Panc1 (cell line): ENCODE measurements at regions not wholly inside any gene's neighbourhood (a gene's known extent, or its start where the extent isn't known, plus 50 kb on each side); places are given as distances from the start of the nearest gene placed in this dataset.

Source experiments
- POLR2AphosphoS5 ChIP-seq: IDR thresholded peaks from 2 replicates; pipeline ENCODE4 v1.6.1; 2012; ENCODE audit warnings: mild to moderate bottlenecking, low read depth, low read length, moderate library complexity
- TCF7L2 ChIP-seq: IDR thresholded peaks from 2 replicates; pipeline ENCODE4 v1.6.1; 2011; ENCODE audit warnings: mild to moderate bottlenecking, low read depth, low read length, inconsistent platforms
- TF ChIP-seq, protein P1 (sequence below): fragments of 450-650 bp; IDR thresholded peaks from 2 replicates; pipeline ENCODE4 v1.5.1; 2017; ENCODE audit warnings: mild to moderate bottlenecking

DNA sequence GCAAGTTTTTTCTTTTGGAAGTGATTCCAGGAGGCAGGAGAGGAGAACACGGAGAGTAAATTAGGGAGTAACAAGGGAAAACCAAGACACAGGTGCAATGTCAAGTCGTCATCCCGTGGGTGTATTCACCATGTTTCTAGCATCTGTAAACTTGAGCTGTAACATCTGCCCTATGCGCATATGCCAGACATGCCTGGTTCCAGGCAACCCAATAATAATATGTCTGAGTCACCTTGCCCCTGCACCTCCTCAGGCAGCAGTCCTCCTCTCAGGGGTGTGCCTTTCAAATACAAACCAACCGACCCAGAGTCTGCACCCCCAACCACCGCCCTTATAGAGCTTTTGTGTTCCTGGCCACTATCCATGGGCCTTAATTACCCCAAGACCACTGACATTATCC lies 107.0 kb upstream of the PDE1C start:
- TF ChIP-seq, protein P1, sequence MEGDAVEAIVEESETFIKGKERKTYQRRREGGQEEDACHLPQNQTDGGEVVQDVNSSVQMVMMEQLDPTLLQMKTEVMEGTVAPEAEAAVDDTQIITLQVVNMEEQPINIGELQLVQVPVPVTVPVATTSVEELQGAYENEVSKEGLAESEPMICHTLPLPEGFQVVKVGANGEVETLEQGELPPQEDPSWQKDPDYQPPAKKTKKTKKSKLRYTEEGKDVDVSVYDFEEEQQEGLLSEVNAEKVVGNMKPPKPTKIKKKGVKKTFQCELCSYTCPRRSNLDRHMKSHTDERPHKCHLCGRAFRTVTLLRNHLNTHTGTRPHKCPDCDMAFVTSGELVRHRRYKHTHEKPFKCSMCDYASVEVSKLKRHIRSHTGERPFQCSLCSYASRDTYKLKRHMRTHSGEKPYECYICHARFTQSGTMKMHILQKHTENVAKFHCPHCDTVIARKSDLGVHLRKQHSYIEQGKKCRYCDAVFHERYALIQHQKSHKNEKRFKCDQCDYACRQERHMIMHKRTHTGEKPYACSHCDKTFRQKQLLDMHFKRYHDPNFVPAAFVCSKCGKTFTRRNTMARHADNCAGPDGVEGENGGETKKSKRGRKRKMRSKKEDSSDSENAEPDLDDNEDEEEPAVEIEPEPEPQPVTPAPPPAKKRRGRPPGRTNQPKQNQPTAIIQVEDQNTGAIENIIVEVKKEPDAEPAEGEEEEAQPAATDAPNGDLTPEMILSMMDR = no peak
- TF ChIP-seq POLR2AphosphoS5 (no peak), TCF7L2 (no peak)
